SK-N-MC (cell line): ENCODE measurements at regions not wholly inside any gene's neighbourhood (a gene's known extent, or its start where the extent isn't known, plus 50 kb on each side); places are given as distances from the start of the nearest gene placed in this dataset.

Experiments
- EZH2 ChIP-seq: fragments of 200-600 bp; sonication (generic); IDR thresholded peaks from one replicate; pipeline ENCODE4 v1.6.1; 2017; ENCODE audit warnings: antibody characterized with exemption
- POLR2AphosphoS5 ChIP-seq: IDR thresholded peaks from 2 replicates; pipeline ENCODE4 v1.6.1; 2012; ENCODE audit warnings: mild to moderate bottlenecking, low read depth, low read length, borderline replicate concordance

GRCh38 chr14:26173581-26174110 lies 424.2 kb downstream of the NOVA1 start:
- no peak for TF ChIP-seq POLR2AphosphoS5
- no peak for TF ChIP-seq EZH2
